H9 (cell line): ENCODE measurements at regions not wholly inside any gene's neighbourhood (a gene's known extent, or its start where the extent isn't known, plus 50 kb on each side); places are given as distances from the start of the nearest gene placed in this dataset.

Experiments used
- DNase-seq: peaks from one replicate; pipeline ENCODE4 v3.0.0-alpha.2; 2017
- H2AFZ ChIP-seq: one replicate; pipeline ENCODE4 v1.6.1; 2013; ENCODE audit warnings: mild to moderate bottlenecking, low read length, control low read depth, moderate library complexity
- H2AK5ac ChIP-seq: 2 replicates; pipeline ENCODE4 v1.6.1; 2013; ENCODE audit warnings: low read length, control low read depth, mixed read lengths; ENCODE audit not compliant: insufficient read length
- H2BK120ac ChIP-seq: one replicate; pipeline ENCODE4 v1.6.1; 2013; ENCODE audit warnings: low read depth, mild to moderate bottlenecking, low read length, control low read depth, inconsistent platforms; ENCODE audit not compliant: poor library complexity, severe bottlenecking
- H2BK12ac ChIP-seq: 2 replicates; pipeline ENCODE4 v1.6.1; 2013; ENCODE audit warnings: low read length, control low read depth, mixed read lengths, low read depth; ENCODE audit not compliant: insufficient read length
- H2BK15ac ChIP-seq: 2 replicates; pipeline ENCODE4 v1.6.1; 2013; ENCODE audit warnings: low read depth, low read length, control low read depth
- H2BK20ac ChIP-seq: one replicate; pipeline ENCODE4 v1.6.1; 2013; ENCODE audit warnings: low read depth, mild to moderate bottlenecking, low read length, control low read depth, inconsistent platforms; ENCODE audit not compliant: poor library complexity, severe bottlenecking
- H2BK5ac ChIP-seq: 2 replicates; pipeline ENCODE4 v1.6.1; 2013; ENCODE audit warnings: low read length, control low read depth, mixed read lengths; ENCODE audit not compliant: insufficient read length
- H3K14ac ChIP-seq: 2 replicates; pipeline ENCODE4 v1.6.1; 2013; ENCODE audit warnings: low read length, control low read depth; ENCODE audit not compliant: insufficient read depth
- H3K18ac ChIP-seq: 2 replicates; pipeline ENCODE4 v1.6.1; 2013; ENCODE audit warnings: low read depth, mild to moderate bottlenecking, mixed read lengths, low read length, control low read depth; ENCODE audit not compliant: insufficient read length
- H3K23ac ChIP-seq: 2 replicates; pipeline ENCODE4 v1.6.1; 2013; ENCODE audit warnings: low read length, control low read depth, mixed read lengths, low read depth; ENCODE audit not compliant: insufficient read length
- H3K23me2 ChIP-seq: 2 replicates; pipeline ENCODE4 v1.6.1; 2013; ENCODE audit warnings: low read depth, mild to moderate bottlenecking, mixed read lengths, low read length, control low read depth; ENCODE audit not compliant: insufficient read length, poor library complexity, severe bottlenecking
- H3K27ac ChIP-seq: 2 replicates; pipeline ENCODE4 v1.5.1; 2013; ENCODE audit warnings: low read length, control low read depth, mixed read lengths, low read depth; ENCODE audit not compliant: insufficient read length
- H3K27me3 ChIP-seq: 2 replicates; pipeline ENCODE4 v1.6.1; 2013; ENCODE audit warnings: low read length, control low read depth, inconsistent platforms; ENCODE audit not compliant: insufficient read depth
- H3K4ac ChIP-seq: 2 replicates; pipeline ENCODE4 v1.6.1; 2013; ENCODE audit warnings: low read depth, mild to moderate bottlenecking, control low read depth, inconsistent platforms, low read length, moderate library complexity
- H3K4me1 ChIP-seq: 2 replicates; pipeline ENCODE4 v1.6.1; 2013; ENCODE audit warnings: low read length, control low read depth, inconsistent platforms; ENCODE audit not compliant: insufficient read depth
- H3K4me2 ChIP-seq: 2 replicates; pipeline ENCODE4 v1.6.1; 2013; ENCODE audit warnings: low read length, control low read depth, mixed read lengths; ENCODE audit not compliant: insufficient read length, insufficient read depth
- H3K56ac ChIP-seq: 2 replicates; pipeline ENCODE4 v1.6.1; 2013; ENCODE audit warnings: low read depth, mild to moderate bottlenecking, mixed read lengths, low read length, control low read depth; ENCODE audit not compliant: insufficient read length
- H3K79me1 ChIP-seq: 2 replicates; pipeline ENCODE4 v1.6.1; 2013; ENCODE audit warnings: low read depth, mild to moderate bottlenecking, moderate library complexity, low read length, control low read depth, inconsistent platforms; ENCODE audit not compliant: insufficient read depth, poor library complexity, severe bottlenecking
- H3K79me2 ChIP-seq: 2 replicates; pipeline ENCODE4 v1.6.1; 2013; ENCODE audit warnings: low read length, control low read depth, inconsistent platforms; ENCODE audit not compliant: insufficient read depth
- H3K9ac ChIP-seq: 2 replicates; pipeline ENCODE4 v1.6.1; 2013; ENCODE audit warnings: low read length, control low read depth, mixed read lengths; ENCODE audit not compliant: insufficient read length; ENCODE audit errors: extremely low read depth
- H3K9me3 ChIP-seq: one replicate; pipeline ENCODE4 v1.6.1; 2013; ENCODE audit warnings: low read depth, low read length, inconsistent platforms; ENCODE audit not compliant: control insufficient read depth
- H3T11ph ChIP-seq: one replicate; pipeline ENCODE4 v1.6.1; 2013; ENCODE audit warnings: mild to moderate bottlenecking, low read length, control low read depth, inconsistent platforms
- H4K20me1 ChIP-seq: one replicate; pipeline ENCODE4 v1.6.1; 2013; ENCODE audit not compliant: control insufficient read depth, insufficient read length, insufficient read depth
- H4K5ac ChIP-seq: 2 replicates; pipeline ENCODE4 v1.6.1; 2013; ENCODE audit warnings: low read depth, mild to moderate bottlenecking, mixed read lengths, low read length, control low read depth; ENCODE audit not compliant: insufficient read length
- H4K8ac ChIP-seq: replicated peaks from 2 replicates; pipeline ENCODE4 v1.6.1; 2013; ENCODE audit warnings: low read length, control low read depth, mixed read lengths, low read depth; ENCODE audit not compliant: insufficient read length
- H4K91ac ChIP-seq: 2 replicates; pipeline ENCODE4 v1.6.1; 2013; ENCODE audit warnings: low read depth, mild to moderate bottlenecking, moderate library complexity, mixed read lengths, low read length, control low read depth; ENCODE audit not compliant: insufficient read length
- H3K27ac Mint-ChIP-seq, 3 experiments: 2 replicates in 2 of 3; 3 replicates in 1 of 3; pipeline ENCODE4 v1.8.0; 2020 to 2021; ENCODE audit warnings: mixed read lengths in 3 of 3, mild to moderate bottlenecking in 1 of 3, moderate library complexity in 1 of 3
- H3K27me3 Mint-ChIP-seq: 2 replicates; pipeline ENCODE4 v1.8.0; 2021; ENCODE audit warnings: low read depth, mild to moderate bottlenecking, moderate library complexity, mixed read lengths
- H3K36me3 Mint-ChIP-seq, 3 experiments: 2 replicates in 2 of 3; 3 replicates in 1 of 3; pipeline ENCODE4 v1.8.0; 2020 to 2021; ENCODE audit warnings: low read depth in 3 of 3, mixed read lengths in 3 of 3; ENCODE audit not compliant: insufficient read depth in 1 of 3
- H3K4me1 Mint-ChIP-seq, 2 experiments: 2 replicates each; pipeline ENCODE4 v1.8.0; 2020; ENCODE audit warnings: mixed read lengths in 2 of 2
- H3K4me3 Mint-ChIP-seq, 2 experiments: 2 replicates in 1 of 2; 3 replicates in 1 of 2; pipeline ENCODE4 v1.8.0; 2020 to 2021; ENCODE audit warnings: mild to moderate bottlenecking in 2 of 2, mixed read lengths in 2 of 2, moderate library complexity in 1 of 2
- H3K9me3 Mint-ChIP-seq, 2 experiments: 2 replicates in 1 of 2; 3 replicates in 1 of 2; pipeline ENCODE4 v1.8.0; 2020; ENCODE audit warnings: mild to moderate bottlenecking in 2 of 2, mixed read lengths in 2 of 2, moderate library complexity in 1 of 2
- WGBS: extraction: QIAGEN DNeasy Blood & Tissue Kit; methylation state at CpG from one replicate; pipeline ENCODE4 v1.1.7; 2013; ENCODE audit warnings: missing lambda C conversion rate, low lambda C conversion rate, mixed read lengths; ENCODE audit not compliant: insufficient read length; ENCODE audit errors: extremely low coverage; 5-methylcytosine and 5-hydroxymethylcytosine counted together
- TF ChIP-seq, protein P1 (sequence below): fragments of 200-600 bp; sonication (generic); conservative IDR thresholded peaks from 3 replicates; pipeline ENCODE4 v1.8.0; 2021; ENCODE audit warnings: antibody characterized with exemption, mild to moderate bottlenecking

DNA sequence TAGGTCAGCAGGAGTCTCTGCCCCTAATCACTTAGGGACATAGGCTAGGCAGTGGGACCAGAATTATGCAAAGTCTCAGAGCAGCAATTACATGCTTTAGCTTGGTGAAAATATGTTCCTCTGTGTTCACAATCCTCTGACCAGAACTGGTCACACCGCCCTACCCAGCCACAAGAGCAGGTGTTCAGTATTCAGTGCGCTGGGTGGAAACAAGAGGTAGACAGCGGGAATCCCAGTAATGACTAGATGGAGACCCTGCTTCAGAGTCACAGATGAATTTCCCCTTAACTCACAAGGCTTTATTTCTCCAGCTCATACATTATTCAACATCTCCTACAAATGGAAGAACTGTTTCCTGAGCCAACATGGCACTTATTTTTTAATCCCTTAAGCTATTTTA is 763.7 kb upstream of the POM121L12 start:
- H3K4ac ChIP-seq: no peak overlapping the region
- H2AK5ac ChIP-seq: no peak overlapping the region
- H3K4me1 ChIP-seq: no peaks in the 10 kb centered on the region
- H2BK5ac ChIP-seq: no peak overlapping the region
- no peaks in the 10 kb centered on the region for H3K23me2 ChIP-seq
- H3K23ac ChIP-seq: no peak overlapping the region
- Mint-ChIP-seq H3K9me3 (no peaks in the 10 kb centered on the region; a peak in 2 of 5 replicates), H3K4me3 (no peak overlapping the region), H3K27ac (no peak overlapping the region), H3K27me3 (no peaks in the 10 kb centered on the region), H3K4me1 (peaks cover 4 to 5% of the 10 kb centered on the region in 2 experiments), H3K36me3 (peaks cover 0 to 4% (median 0%) of the 10 kb centered on the region in 3 experiments; a peak in 2 of 7 replicates)
- no peak overlapping the region for H4K8ac ChIP-seq
- no peak overlapping the region for H3K56ac ChIP-seq
- WGBS: no CpG with 5 or more reads among the region's 3 CpGs
- H3K79me1 ChIP-seq: no peaks in the 10 kb centered on the region
- H2BK15ac ChIP-seq: no peak overlapping the region
- no peaks in the 10 kb centered on the region for H4K20me1 ChIP-seq
- H3K9ac ChIP-seq: no peak overlapping the region
- TF ChIP-seq, protein P1, sequence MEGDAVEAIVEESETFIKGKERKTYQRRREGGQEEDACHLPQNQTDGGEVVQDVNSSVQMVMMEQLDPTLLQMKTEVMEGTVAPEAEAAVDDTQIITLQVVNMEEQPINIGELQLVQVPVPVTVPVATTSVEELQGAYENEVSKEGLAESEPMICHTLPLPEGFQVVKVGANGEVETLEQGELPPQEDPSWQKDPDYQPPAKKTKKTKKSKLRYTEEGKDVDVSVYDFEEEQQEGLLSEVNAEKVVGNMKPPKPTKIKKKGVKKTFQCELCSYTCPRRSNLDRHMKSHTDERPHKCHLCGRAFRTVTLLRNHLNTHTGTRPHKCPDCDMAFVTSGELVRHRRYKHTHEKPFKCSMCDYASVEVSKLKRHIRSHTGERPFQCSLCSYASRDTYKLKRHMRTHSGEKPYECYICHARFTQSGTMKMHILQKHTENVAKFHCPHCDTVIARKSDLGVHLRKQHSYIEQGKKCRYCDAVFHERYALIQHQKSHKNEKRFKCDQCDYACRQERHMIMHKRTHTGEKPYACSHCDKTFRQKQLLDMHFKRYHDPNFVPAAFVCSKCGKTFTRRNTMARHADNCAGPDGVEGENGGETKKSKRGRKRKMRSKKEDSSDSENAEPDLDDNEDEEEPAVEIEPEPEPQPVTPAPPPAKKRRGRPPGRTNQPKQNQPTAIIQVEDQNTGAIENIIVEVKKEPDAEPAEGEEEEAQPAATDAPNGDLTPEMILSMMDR: no peak
- no peak overlapping the region for H3K18ac ChIP-seq
- no peak overlapping the region for H4K5ac ChIP-seq
- H3T11ph ChIP-seq: no peak overlapping the region
- H2BK20ac ChIP-seq: no peak overlapping the region
- no peaks in the 10 kb centered on the region for H3K27me3 ChIP-seq
- H3K14ac ChIP-seq: no peak overlapping the region
- no peak overlapping the region for H3K4me2 ChIP-seq
- no peaks in the 10 kb centered on the region for H3K9me3 ChIP-seq
- no peak overlapping the region for H4K91ac ChIP-seq
- H2AFZ ChIP-seq: no peak overlapping the region
- no peak for DNase-seq
- H3K27ac ChIP-seq: no peak overlapping the region
- H2BK120ac ChIP-seq: no peak overlapping the region
- H2BK12ac ChIP-seq: no peak overlapping the region
- H3K79me2 ChIP-seq: no peaks in the 10 kb centered on the region
